ENCODE measurements at regions not wholly inside any gene's neighbourhood (a gene's known extent, or its start where the extent isn't known, plus 50 kb on each side); places are given as distances from the start of the nearest gene placed in this dataset.

DNA sequence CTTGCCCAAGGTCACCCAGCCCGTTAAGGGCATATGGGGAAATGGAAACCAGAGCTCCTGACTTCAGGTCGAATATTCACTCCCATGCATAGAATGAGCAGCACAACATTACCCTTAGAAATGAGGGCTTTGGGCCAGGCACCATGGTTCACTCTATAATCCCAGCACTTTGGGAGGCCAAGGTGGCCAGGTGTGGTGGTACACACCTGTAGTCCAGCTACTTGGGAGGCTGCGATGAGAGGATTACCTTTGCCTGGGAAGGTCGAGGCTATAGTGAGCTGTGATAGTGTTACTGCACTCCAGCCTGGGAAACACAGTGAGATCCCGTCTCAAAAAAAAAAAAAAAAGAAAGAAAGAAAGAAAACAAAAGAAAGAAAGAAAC, 341.0 kb upstream of the TMPO start:
- TF ChIP-seq, protein P1, sequence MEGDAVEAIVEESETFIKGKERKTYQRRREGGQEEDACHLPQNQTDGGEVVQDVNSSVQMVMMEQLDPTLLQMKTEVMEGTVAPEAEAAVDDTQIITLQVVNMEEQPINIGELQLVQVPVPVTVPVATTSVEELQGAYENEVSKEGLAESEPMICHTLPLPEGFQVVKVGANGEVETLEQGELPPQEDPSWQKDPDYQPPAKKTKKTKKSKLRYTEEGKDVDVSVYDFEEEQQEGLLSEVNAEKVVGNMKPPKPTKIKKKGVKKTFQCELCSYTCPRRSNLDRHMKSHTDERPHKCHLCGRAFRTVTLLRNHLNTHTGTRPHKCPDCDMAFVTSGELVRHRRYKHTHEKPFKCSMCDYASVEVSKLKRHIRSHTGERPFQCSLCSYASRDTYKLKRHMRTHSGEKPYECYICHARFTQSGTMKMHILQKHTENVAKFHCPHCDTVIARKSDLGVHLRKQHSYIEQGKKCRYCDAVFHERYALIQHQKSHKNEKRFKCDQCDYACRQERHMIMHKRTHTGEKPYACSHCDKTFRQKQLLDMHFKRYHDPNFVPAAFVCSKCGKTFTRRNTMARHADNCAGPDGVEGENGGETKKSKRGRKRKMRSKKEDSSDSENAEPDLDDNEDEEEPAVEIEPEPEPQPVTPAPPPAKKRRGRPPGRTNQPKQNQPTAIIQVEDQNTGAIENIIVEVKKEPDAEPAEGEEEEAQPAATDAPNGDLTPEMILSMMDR (IDR thresholded peaks at IDR 0.05; ENCODE audit: low read length), result no peak
- TF ChIP-seq EZH2 (IDR thresholded peaks at IDR 0.05; ENCODE audit: borderline replicate concordance, low read length), result no peak
